ENCODE measurements at regions not wholly inside any gene's neighbourhood (a gene's known extent, or its start where the extent isn't known, plus 50 kb on each side); places are given as distances from the start of the nearest gene placed in this dataset.

DNA sequence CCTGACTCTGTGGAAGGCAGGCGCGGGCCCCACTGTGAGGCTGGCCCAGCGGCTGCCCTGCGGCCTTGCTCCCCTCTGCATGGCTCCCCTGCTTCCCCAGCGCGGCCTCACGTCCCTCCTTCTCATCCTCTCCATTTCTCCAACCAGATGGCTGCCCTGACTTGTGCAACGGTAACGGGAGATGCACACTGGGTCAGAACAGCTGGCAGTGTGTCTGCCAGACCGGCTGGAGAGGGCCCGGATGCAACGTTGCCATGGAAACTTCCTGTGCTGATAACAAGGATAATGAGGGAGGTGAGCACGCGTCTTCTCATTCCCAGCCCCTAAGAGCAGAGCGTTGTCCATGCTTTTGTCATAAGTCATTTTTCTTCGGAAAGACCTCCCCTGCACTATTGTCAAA lies 129.0 kb upstream of the WWC1 start:
- H3K27me3 Mint-ChIP-seq (ENCODE audit: low read depth in 2 of 2), result peaks cover 0 to 12% of the 10 kb centered on the region in 2 donors
- ATAC-seq (no peak), DNase-seq (no peak)
- H3K4me1 Mint-ChIP-seq, result peaks cover 0 to 14% of the 10 kb centered on the region in 2 donors
- H3K36me3 Mint-ChIP-seq, result no peaks in the 10 kb centered on the region
- H3K9me3 ChIP-seq (ENCODE audit: control insufficient read depth, insufficient read depth, low read length), result no peaks in the 10 kb centered on the region
- no peaks in the 10 kb centered on the region for H3K27me3 ChIP-seq (ENCODE audit: control insufficient read depth, insufficient read depth, low read length)
- no peaks in the 10 kb centered on the region for H3K36me3 ChIP-seq (ENCODE audit: control insufficient read depth, insufficient read depth, low read length)
- TF ChIP-seq, protein P1, sequence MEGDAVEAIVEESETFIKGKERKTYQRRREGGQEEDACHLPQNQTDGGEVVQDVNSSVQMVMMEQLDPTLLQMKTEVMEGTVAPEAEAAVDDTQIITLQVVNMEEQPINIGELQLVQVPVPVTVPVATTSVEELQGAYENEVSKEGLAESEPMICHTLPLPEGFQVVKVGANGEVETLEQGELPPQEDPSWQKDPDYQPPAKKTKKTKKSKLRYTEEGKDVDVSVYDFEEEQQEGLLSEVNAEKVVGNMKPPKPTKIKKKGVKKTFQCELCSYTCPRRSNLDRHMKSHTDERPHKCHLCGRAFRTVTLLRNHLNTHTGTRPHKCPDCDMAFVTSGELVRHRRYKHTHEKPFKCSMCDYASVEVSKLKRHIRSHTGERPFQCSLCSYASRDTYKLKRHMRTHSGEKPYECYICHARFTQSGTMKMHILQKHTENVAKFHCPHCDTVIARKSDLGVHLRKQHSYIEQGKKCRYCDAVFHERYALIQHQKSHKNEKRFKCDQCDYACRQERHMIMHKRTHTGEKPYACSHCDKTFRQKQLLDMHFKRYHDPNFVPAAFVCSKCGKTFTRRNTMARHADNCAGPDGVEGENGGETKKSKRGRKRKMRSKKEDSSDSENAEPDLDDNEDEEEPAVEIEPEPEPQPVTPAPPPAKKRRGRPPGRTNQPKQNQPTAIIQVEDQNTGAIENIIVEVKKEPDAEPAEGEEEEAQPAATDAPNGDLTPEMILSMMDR (IDR thresholded peaks at IDR 0.05), result no peak
- WGBS (ENCODE audit: insufficient coverage), result 92% methylated on average over 16 of the region's 16 CpGs
- H3K27ac ChIP-seq (ENCODE audit: low read length), result no peak overlapping the region
- H3K4me3 ChIP-seq (ENCODE audit: low read length), result no peak overlapping the region
- peaks cover 12% of the 10 kb centered on the region for H3K4me1 ChIP-seq (ENCODE audit: control insufficient read depth, insufficient read depth, low read length)
- H3K4me3 Mint-ChIP-seq, result no peak overlapping the region
- intact Hi-C loops (cut with micrococcal nuclease), result no loop called here
- H3K9me3 Mint-ChIP-seq, result no peaks in the 10 kb centered on the region
- no peak overlapping the region for H3K27ac Mint-ChIP-seq

DNA sequence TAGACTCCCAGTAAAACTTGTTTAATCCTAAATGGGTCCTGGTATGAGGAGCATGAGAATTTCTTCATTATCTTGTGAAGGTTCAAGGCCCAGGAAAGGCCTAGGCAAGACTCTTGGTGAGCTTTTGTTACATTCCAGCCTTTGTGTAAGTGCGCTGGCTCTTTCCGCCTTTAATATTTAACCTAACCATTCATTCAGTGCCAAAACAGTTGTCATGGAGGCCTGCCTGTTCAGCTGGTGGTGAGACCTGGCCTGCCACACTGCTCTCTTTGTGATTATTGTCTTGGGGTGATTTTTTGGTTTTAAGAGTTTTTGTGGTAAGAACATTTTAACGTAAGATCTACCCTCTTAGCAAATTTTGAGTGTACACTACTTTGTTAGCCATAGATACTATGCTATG lies 127.5 kb upstream of the WWC1 start:
- DNase-seq (no peak), ATAC-seq (no peak)
- H3K9me3 ChIP-seq (ENCODE audit: control insufficient read depth, insufficient read depth, low read length), result no peaks in the 10 kb centered on the region
- no peak overlapping the region for H3K4me3 ChIP-seq (ENCODE audit: low read length)
- no peak overlapping the region for H3K27ac ChIP-seq (ENCODE audit: low read length)
- H3K4me3 Mint-ChIP-seq, result no peak overlapping the region
- peaks cover 0 to 14% of the 10 kb centered on the region in 2 donors for H3K4me1 Mint-ChIP-seq
- no peaks in the 10 kb centered on the region for H3K36me3 ChIP-seq (ENCODE audit: control insufficient read depth, insufficient read depth, low read length)
- intact Hi-C loops (cut with micrococcal nuclease), result no loop called here
- H3K4me1 ChIP-seq (ENCODE audit: control insufficient read depth, insufficient read depth, low read length), result peaks cover 12% of the 10 kb centered on the region
- no peaks in the 10 kb centered on the region for H3K27me3 ChIP-seq (ENCODE audit: control insufficient read depth, insufficient read depth, low read length)
- H3K9me3 Mint-ChIP-seq, result no peaks in the 10 kb centered on the region
- WGBS (ENCODE audit: insufficient coverage), result 100% methylated on average over 3 of the region's 3 CpGs
- TF ChIP-seq, protein P1 (IDR thresholded peaks at IDR 0.05), result no peak
- H3K27ac Mint-ChIP-seq, result no peak overlapping the region
- H3K36me3 Mint-ChIP-seq, result no peaks in the 10 kb centered on the region
- H3K27me3 Mint-ChIP-seq (ENCODE audit: low read depth in 2 of 2), result peaks cover 2 to 12% of the 10 kb centered on the region in 2 donors

DNA sequence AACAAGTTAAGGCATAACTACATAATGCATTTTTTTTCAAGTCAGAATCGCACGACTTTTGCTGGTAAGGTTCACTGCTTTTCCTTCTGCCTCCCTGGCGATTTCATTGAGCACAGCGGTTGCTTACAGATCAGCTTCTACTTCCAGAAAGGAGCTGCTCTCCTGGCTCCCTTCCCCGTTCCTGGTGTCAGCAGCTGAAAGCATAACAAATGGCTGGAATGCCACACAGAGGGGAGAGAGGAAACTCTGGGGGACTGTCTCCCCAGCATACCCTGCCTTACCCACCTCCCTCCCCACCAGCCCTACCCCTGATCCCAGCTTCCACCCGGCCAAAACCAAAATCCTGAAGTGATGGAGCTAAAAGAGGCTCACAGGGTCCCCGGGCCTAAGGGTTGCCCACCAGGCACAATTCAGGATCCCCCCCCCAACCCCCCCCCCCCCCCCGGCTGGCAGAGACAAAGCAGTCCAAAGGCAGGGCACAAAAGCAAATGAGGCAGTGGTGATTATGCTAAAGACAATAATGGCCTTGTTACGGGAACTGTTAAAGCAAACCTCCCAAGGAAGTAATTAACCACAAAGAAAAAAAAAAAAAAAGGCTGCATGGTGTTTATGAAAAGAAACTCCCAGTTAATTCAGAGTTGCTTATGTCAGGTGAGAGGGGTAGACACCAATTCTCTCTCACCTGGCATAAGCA lies 126.1 kb upstream of the WWC1 start:
- no peak overlapping the region for H3K27ac Mint-ChIP-seq

More for the DNA sequence above, 126.1 kb upstream of the WWC1 start:
- H3K4me1 Mint-ChIP-seq, result peaks cover 0 to 10% of the 10 kb centered on the region in 2 donors
- Histone ChIP-seq H3K4me1 (ENCODE audit: control insufficient read depth, insufficient read depth, low read length) (peaks cover 12% of the 10 kb centered on the region), H3K27ac (ENCODE audit: low read length) (no peak overlapping the region), H3K27me3 (ENCODE audit: control insufficient read depth, insufficient read depth, low read length) (no peaks in the 10 kb centered on the region), H3K4me3 (ENCODE audit: low read length) (no peak overlapping the region), H3K36me3 (ENCODE audit: control insufficient read depth, insufficient read depth, low read length) (no peaks in the 10 kb centered on the region), H3K9me3 (ENCODE audit: control insufficient read depth, insufficient read depth, low read length) (no peaks in the 10 kb centered on the region)
- 31% methylated on average over 6 of the region's 9 CpGs for WGBS (ENCODE audit: insufficient coverage)
- peaks cover 6 to 21% of the 10 kb centered on the region in 2 donors for H3K27me3 Mint-ChIP-seq (ENCODE audit: low read depth in 2 of 2)
- ATAC-seq (no peak), DNase-seq (no peak)
- H3K9me3 Mint-ChIP-seq, result no peaks in the 10 kb centered on the region
- no peaks in the 10 kb centered on the region for H3K36me3 Mint-ChIP-seq
- H3K4me3 Mint-ChIP-seq, result no peak overlapping the region
- TF ChIP-seq, protein P1 (IDR thresholded peaks at IDR 0.05), result no peak
- intact Hi-C loops (cut with micrococcal nuclease), result no loop called here

All from natural killer cell (primary cell).